Fibroblast of lung (primary cell): ENCODE measurements at regions not wholly inside any gene's neighbourhood (a gene's known extent, or its start where the extent isn't known, plus 50 kb on each side); places are given as distances from the start of the nearest gene placed in this dataset.

Experiments
- CTCF ChIP-seq, 2 donors: IDR thresholded peaks in 1 of 2; conservative IDR thresholded peaks in 1 of 2; 1 replicate in 1 of 2; 2 replicates in 1 of 2; pipeline ENCODE4 v1.5.1; 2011 to 2012; ENCODE audit warnings: low read length in 2 of 2, control low read depth in 1 of 2, inconsistent platforms in 1 of 2, low read depth in 1 of 2, mild to moderate bottlenecking in 1 of 2
- EZH2 ChIP-seq: IDR thresholded peaks from 2 replicates; pipeline ENCODE4 v1.5.1; 2012; ENCODE audit warnings: low read length, control low read depth, mild to moderate bottlenecking; ENCODE audit errors: missing control alignments

- TF ChIP-seq CTCF (conservative IDR thresholded peaks at IDR 0.05 in 1 of 2, IDR thresholded peaks at IDR 0.05 in 1 of 2; ENCODE audit: low read depth in 1 of 2, low read length in 2 of 2) (no peak), EZH2 (no peak)
These were observed 166.7 kb downstream of the FAM43A start for GRCh38 chr3:194852345-194852744.
